ENCODE measurements at regions not wholly inside any gene's neighbourhood (a gene's known extent, or its start where the extent isn't known, plus 50 kb on each side); places are given as distances from the start of the nearest gene placed in this dataset.
"Not testable (repeated sequence)": the region's sequence is repeated elsewhere in the genome, so short reads cannot be mapped to it uniquely, and the experiment has no call there.

DNA sequence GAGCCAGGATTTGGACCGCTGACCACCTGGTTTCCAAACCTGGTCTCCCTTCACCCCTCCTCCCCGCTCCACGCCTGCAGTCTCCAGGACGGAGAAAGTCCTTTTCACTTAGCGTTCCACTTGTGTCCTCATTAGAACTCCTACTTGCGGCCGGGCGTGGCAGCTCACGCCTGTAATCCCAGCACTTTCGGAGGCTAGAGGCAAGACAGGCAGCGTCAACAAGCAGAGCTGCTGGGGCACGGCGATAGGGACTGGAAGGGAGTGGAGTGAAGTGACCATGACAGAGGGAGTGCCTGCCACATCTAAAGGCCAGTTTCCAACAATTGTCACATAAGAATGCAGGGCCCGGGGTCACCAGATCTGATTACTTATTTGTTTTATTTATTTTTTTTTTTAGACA, 132.5 kb upstream of the NCOR2 start:
- peak in 1 of 2 experiments; percentile 32 for DNase-seq (ENCODE audit: low spot score in 2 of 2)
- Histone ChIP-seq H3K36me3 (replicated peaks) (no peaks in the 10 kb centered on the region), H3K4me1 (no peaks in the 10 kb centered on the region), H3K9me3 (no peaks in the 10 kb centered on the region), H3K27me3 (ENCODE audit: low read depth) (no peaks in the 10 kb centered on the region), H3K4me3 (no peak overlapping the region)
- in situ Hi-C loops (cut with MboI; ENCODE audit: low sequenced_read_pairs) = no loop called here

GRCh38 chr12:124698998-124699305, 131.5 kb upstream of the NCOR2 start:
- DNase-seq (ENCODE audit: low spot score in 2 of 2) = no peak
- Histone ChIP-seq H3K4me3 (no peak overlapping the region), H3K4me1 (no peaks in the 10 kb centered on the region), H3K9me3 (no peaks in the 10 kb centered on the region), H3K36me3 (replicated peaks) (no peaks in the 10 kb centered on the region), H3K27me3 (ENCODE audit: low read depth) (no peaks in the 10 kb centered on the region)
- in situ Hi-C loops (cut with MboI; ENCODE audit: low sequenced_read_pairs) = no loop called here

- in situ Hi-C loops (cut with MboI; ENCODE audit: low sequenced_read_pairs) = no loop called here
- H3K36me3 ChIP-seq (replicated peaks) = no peaks in the 10 kb centered on the region
- no peaks in the 10 kb centered on the region for H3K4me1 ChIP-seq
- no peaks in the 10 kb centered on the region for H3K27me3 ChIP-seq (ENCODE audit: low read depth)
- no peak for DNase-seq (ENCODE audit: low spot score in 2 of 2)
- H3K4me3 ChIP-seq = no peak overlapping the region
- no peaks in the 10 kb centered on the region for H3K9me3 ChIP-seq
Measured at GRCh38 chr12:124698211-124698997, 131.0 kb upstream of the NCOR2 start.

DNA sequence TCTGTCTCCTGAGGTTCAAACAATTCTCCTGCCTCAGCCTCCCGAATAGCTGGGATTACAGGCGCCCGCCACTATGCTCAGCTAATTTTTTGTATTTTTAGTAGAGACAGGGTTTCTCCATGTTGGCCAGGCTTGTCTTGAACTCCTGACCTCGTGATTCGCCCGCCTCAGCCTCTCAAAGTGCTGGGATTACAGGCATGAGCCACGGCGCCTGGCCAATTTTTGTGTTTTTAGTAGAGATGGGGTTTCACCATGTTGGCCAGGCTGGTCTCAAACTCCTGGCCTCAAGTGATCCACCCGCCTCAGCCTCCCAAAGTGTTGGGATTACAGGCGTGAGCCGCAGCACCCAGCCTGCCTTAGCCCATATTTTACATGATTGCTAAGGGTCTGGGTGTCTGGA, 130.3 kb upstream of the NCOR2 start:
- H3K4me3 ChIP-seq; DNase-seq (ENCODE audit: low spot score in 2 of 2); H3K9me3 ChIP-seq; H3K27me3 ChIP-seq (ENCODE audit: low read depth); H3K36me3 ChIP-seq (replicated peaks); in situ Hi-C loops (cut with MboI; ENCODE audit: low sequenced_read_pairs); H3K4me1 ChIP-seq: not testable (repeated sequence)

DNA sequence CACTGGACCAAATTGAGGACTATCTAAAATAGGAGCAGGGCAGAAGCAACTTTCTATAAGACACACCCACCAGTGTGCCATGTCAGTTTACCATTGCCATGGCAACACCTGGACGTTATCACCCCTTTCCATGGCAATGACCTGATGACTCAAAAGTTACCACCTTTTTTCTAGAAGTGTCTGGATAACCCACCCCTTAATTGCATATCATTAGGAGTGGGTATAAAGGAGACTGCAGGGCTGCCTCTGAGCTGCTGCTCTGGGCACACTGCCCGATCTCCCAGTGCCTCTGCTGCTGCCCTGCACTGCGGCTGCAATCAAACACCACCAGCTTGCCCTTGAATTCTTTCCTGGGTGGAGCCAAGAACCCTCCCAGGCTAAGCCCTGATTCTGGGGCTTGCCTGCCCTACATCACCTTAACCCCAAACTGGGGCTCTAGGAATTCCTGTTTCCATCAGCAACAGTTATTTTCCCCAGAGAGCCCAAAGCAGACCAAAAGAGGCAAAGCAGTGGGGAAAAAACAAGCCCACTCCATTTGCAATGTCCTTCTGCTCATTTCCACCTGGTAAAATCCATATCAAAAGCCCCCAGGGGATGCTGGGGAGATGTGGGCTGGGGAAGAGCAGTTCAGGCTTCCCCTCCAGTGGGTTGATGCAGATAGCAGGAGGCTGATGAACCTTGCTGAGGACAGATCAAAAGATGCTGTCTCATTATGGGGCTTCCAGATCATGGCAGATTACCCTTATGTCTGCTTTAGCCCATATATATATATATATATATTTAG, 129.5 kb upstream of the NCOR2 start:
- DNase-seq (ENCODE audit: low spot score in 2 of 2) = no peak
- Histone ChIP-seq H3K9me3 (no peaks in the 10 kb centered on the region), H3K4me3 (no peak overlapping the region), H3K36me3 (replicated peaks) (no peaks in the 10 kb centered on the region), H3K4me1 (no peaks in the 10 kb centered on the region), H3K27me3 (ENCODE audit: low read depth) (no peaks in the 10 kb centered on the region)
- in situ Hi-C loops (cut with MboI; ENCODE audit: low sequenced_read_pairs) = no loop called here

GRCh38 chr12:124695861-124696260, 128.4 kb upstream of the NCOR2 start:
- Histone ChIP-seq H3K9me3 (no peaks in the 10 kb centered on the region), H3K36me3 (replicated peaks) (no peaks in the 10 kb centered on the region), H3K4me3 (no peak overlapping the region), H3K27me3 (ENCODE audit: low read depth) (no peaks in the 10 kb centered on the region), H3K4me1 (no peaks in the 10 kb centered on the region)
- no peak for DNase-seq (ENCODE audit: low spot score in 2 of 2)
- in situ Hi-C loops (cut with MboI; ENCODE audit: low sequenced_read_pairs) = no loop called here

DNA sequence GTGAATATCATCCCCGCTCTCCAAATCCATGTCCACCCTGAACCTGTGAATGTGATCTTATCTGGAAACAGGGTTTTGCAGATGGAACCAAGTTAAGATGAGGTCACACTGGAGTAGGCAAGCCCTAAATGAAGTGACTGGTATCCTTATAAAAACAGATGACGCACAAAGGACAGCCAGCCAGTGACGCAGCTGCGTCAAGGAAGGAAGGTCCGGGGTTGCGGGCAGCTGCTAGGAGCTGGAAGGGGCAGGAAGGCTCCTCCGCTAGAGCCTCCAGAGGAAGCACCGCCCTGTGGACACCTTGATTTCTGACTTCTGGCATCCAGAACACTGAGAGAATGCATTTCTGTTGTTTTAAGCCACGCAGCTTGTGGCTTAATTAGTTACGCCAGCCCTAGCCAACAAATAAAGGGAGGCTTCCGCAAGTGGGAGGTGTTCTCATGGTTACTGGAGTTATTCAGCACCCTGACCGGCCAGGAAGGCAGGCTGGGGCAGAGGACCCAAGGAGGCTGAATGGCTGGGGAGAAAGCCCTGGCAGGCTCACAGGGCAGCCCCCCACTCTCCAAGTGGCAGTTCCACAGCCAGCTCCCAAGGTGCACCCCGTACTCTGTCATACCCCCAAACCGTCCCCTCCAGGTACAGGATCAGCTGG, 127.6 kb upstream of the NCOR2 start:
- no peak overlapping the region for H3K4me3 ChIP-seq
- no peaks in the 10 kb centered on the region for H3K36me3 ChIP-seq (replicated peaks)
- H3K4me1 ChIP-seq = no peaks in the 10 kb centered on the region
- in situ Hi-C loops (cut with MboI; ENCODE audit: low sequenced_read_pairs) = no loop called here
- no peak for DNase-seq (ENCODE audit: low spot score in 2 of 2)
- H3K27me3 ChIP-seq (ENCODE audit: low read depth) = no peaks in the 10 kb centered on the region
- H3K9me3 ChIP-seq = no peaks in the 10 kb centered on the region

GRCh38 chr12:124694250-124694649, 126.8 kb upstream of the NCOR2 start:
- in situ Hi-C loops (cut with MboI; ENCODE audit: low sequenced_read_pairs) = no loop called here
- H3K36me3 ChIP-seq (replicated peaks) = no peaks in the 10 kb centered on the region
- no peak overlapping the region for H3K4me3 ChIP-seq
- no peak for DNase-seq (ENCODE audit: low spot score in 2 of 2)
- H3K9me3 ChIP-seq = no peaks in the 10 kb centered on the region
- no peaks in the 10 kb centered on the region for H3K4me1 ChIP-seq
- H3K27me3 ChIP-seq (ENCODE audit: low read depth) = no peaks in the 10 kb centered on the region

DNA sequence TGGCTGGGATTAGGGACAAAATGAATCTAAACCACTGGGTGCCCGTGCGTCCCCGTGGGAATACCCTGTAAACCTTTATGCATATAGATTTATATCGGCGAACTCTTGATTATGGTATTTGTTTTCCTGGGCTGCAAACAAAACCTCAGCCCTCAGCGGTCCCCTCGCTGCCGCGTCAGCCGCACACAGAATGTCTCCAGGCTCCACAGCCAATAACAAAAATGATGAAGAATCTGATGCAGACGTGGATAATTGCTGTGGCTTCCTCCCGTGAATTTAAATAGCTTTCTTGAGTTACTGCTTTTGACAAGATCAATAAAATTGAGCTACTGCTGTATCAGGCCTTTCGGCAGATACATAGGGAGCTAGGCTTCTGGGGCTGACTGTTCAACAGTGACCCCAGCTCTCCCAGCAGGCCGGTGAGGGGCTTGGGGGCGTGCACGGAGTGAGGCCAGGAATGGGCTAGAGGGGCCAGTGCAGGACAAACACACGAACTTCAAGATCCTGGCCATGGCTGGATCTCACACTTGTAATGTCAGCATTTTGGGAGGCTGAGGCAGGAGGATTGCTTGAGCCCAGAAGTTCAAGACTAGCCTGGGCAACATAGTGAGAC, 125.8 kb upstream of the NCOR2 start:
- H3K27me3 ChIP-seq (ENCODE audit: low read depth) = no peaks in the 10 kb centered on the region
- in situ Hi-C loops (cut with MboI; ENCODE audit: low sequenced_read_pairs) = no loop called here
- no peaks in the 10 kb centered on the region for H3K4me1 ChIP-seq

GRCh38 chr12:124692443-124692842, 125.0 kb upstream of the NCOR2 start:
- H3K36me3 ChIP-seq (replicated peaks) = no peaks in the 10 kb centered on the region
- no peaks in the 10 kb centered on the region for H3K4me1 ChIP-seq
- H3K4me3 ChIP-seq = no peak overlapping the region
- H3K27me3 ChIP-seq (ENCODE audit: low read depth) = no peaks in the 10 kb centered on the region
- H3K9me3 ChIP-seq = no peaks in the 10 kb centered on the region
- no peak for DNase-seq (ENCODE audit: low spot score in 2 of 2)
- in situ Hi-C loops (cut with MboI; ENCODE audit: low sequenced_read_pairs) = no loop called here

More for the DNA sequence above, 125.8 kb upstream of the NCOR2 start:
- H3K36me3 ChIP-seq (replicated peaks) = no peaks in the 10 kb centered on the region
- H3K9me3 ChIP-seq = no peaks in the 10 kb centered on the region
- H3K4me3 ChIP-seq = no peak overlapping the region
- no peak for DNase-seq (ENCODE audit: low spot score in 2 of 2)

GRCh38 chr12:124691429-124691828, 124.0 kb upstream of the NCOR2 start:
- no peaks in the 10 kb centered on the region for H3K36me3 ChIP-seq (replicated peaks)
- no peak overlapping the region for H3K4me3 ChIP-seq
- no peaks in the 10 kb centered on the region; the same call in 1 of the 2 replicates for H3K9me3 ChIP-seq
- in situ Hi-C loops (cut with MboI; ENCODE audit: low sequenced_read_pairs) = no loop called here
- no peaks in the 10 kb centered on the region for H3K4me1 ChIP-seq
- no peaks in the 10 kb centered on the region for H3K27me3 ChIP-seq (ENCODE audit: low read depth)
- no peak for DNase-seq (ENCODE audit: low spot score in 2 of 2)

DNA sequence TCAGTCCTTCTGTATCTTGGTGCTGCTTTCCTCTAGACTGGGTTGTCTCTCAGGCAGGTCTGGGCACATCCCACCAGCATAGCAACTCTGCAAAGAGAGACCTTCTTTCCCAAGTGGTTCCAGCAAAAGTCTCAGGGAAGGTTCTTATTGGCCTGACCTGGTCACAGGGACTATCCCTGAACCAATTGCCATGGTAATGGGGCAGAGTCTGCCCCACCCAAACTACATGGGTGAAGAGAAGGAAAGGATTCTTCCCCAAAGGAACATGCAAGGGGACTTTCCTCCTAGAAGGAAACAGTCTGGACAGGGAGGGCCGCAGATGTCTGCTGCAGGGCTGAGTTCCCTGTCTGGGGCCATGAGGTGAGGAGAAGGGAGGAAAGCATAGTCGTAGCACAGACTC, 122.2 kb upstream of the NCOR2 start:
- Histone ChIP-seq H3K9me3 (no peaks in the 10 kb centered on the region; the same call in 1 of the 2 replicates), H3K4me3 (no peak overlapping the region), H3K27me3 (ENCODE audit: low read depth) (no peaks in the 10 kb centered on the region), H3K4me1 (peaks cover 3% of the 10 kb centered on the region; the same call in 1 of the 2 replicates), H3K36me3 (replicated peaks) (no peaks in the 10 kb centered on the region)
- peak in 1 of 2 experiments; percentile 29 for DNase-seq (ENCODE audit: low spot score in 2 of 2)
- in situ Hi-C loops (cut with MboI; ENCODE audit: low sequenced_read_pairs) = no loop called here

DNA sequence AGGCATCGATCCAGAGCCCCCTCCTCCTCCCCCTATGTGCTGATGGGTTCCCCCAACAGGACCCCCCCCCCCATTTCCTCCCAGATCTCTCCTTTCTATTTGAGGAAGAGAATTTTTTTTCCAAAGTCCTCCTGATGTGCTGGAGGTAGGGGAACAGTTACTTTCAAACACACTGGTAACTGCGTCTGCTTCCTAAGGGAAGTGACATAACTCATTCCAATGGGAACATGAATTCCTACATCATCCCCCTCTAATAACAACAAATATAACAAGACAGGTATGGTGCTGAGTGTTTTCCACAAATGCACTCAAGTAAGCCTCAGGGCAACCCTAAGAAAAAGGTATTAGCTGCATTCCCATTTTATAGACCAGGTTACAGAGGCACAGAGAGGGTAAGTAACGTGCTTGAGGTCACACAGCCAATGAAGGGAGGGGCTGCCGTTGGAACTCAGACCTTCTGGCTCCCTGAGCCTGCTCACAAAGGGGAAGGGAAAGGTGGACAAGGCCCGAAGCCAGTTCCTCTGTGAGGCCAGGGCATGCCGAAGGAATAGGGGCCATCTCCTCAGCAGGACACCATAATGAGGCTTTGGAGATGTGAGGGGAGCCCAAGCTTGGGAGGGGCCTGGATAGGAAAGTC, 121.1 kb upstream of the NCOR2 start:
- H3K4me3 ChIP-seq = no peak overlapping the region
- peaks cover 9% of the 10 kb centered on the region for H3K4me1 ChIP-seq

More for the DNA sequence above, 121.1 kb upstream of the NCOR2 start:
- DNase-seq (ENCODE audit: low spot score in 2 of 2) = no peak
- in situ Hi-C loops (cut with MboI; ENCODE audit: low sequenced_read_pairs) = no loop called here
- Histone ChIP-seq H3K36me3 (replicated peaks) (no peaks in the 10 kb centered on the region), H3K27me3 (ENCODE audit: low read depth) (no peaks in the 10 kb centered on the region), H3K9me3 (no peaks in the 10 kb centered on the region; the same call in 1 of the 2 replicates)
